Astrocyte (in vitro differentiated cells and primary cell): ENCODE measurements at regions not wholly inside any gene's neighbourhood (a gene's known extent, or its start where the extent isn't known, plus 50 kb on each side); places are given as distances from the start of the nearest gene placed in this dataset.

Experiments
- CTCF ChIP-seq: IDR thresholded peaks from 2 replicates; pipeline ENCODE4 v1.5.1; 2011; ENCODE audit warnings: low read depth, mild to moderate bottlenecking, inconsistent platforms, low read length, moderate library complexity; ENCODE audit not compliant: insufficient read depth
- EZH2 ChIP-seq: IDR thresholded peaks from 2 replicates; pipeline ENCODE4 v1.6.1; 2012; ENCODE audit warnings: mild to moderate bottlenecking, low read length, inconsistent platforms; ENCODE audit not compliant: insufficient read depth

GRCh38 chr1:193931356-193931755, 744.9 kb upstream of the B3GALT2 start:
- TF ChIP-seq CTCF (no peak), EZH2 (no peak)
